Loucy (cell line): ENCODE measurements at regions not wholly inside any gene's neighbourhood (a gene's known extent, or its start where the extent isn't known, plus 50 kb on each side); places are given as distances from the start of the nearest gene placed in this dataset.

Experiments used
- CTCF ChIP-seq: fragments of 200-600 bp; sonication (generic); conservative IDR thresholded peaks from 2 replicates; pipeline ENCODE4 v1.5.1; 2014; ENCODE audit warnings: mild to moderate bottlenecking, antibody characterized with exemption, low read length
- EZH2phosphoT487 ChIP-seq: fragments of 200-600 bp; IDR thresholded peaks from 2 replicates; pipeline ENCODE4 v1.6.1; 2018; ENCODE audit warnings: antibody characterized with exemption, mild to moderate bottlenecking, moderate library complexity, borderline replicate concordance

GRCh38 chr4:181581983-181582382, 661.2 kb upstream of the TENM3 start:
- TF ChIP-seq CTCF (no peak), EZH2phosphoT487 (no peak)
